Stimulated activated naive CD8-positive, alpha-beta T cell treated with anti-CD3 and anti-CD28 coated beads, Interleukin-15, amount 100 ng/mL, for 72 hours (primary cell): ENCODE measurements at regions not wholly inside any gene's neighbourhood (a gene's known extent, or its start where the extent isn't known, plus 50 kb on each side); places are given as distances from the start of the nearest gene placed in this dataset.

Source experiments
- ATAC-seq: fragments of 150-1000 bp; cut with Tn5 transposase; 2 replicates; pipeline ENCODE4 v1.10.0; 2021; ENCODE audit warnings: mild to moderate bottlenecking, moderate library complexity
- DNase-seq, 2 donors: peaks; one replicate each; pipeline ENCODE4 v3.0.0; 2021 to 2022
- H3K27ac Mint-ChIP-seq, 2 donors: one replicate each; pipeline ENCODE4 v1.8.0; 2022; ENCODE audit warnings: mild to moderate bottlenecking in 2 of 2, mixed read lengths in 2 of 2, moderate library complexity in 2 of 2
- H3K27me3 Mint-ChIP-seq: one replicate; pipeline ENCODE4 v1.8.0; 2022; ENCODE audit warnings: mixed read lengths
- H3K4me1 Mint-ChIP-seq: one replicate; pipeline ENCODE4 v1.8.0; 2022; ENCODE audit warnings: mild to moderate bottlenecking, mixed read lengths
- H3K4me3 Mint-ChIP-seq, 2 donors: one replicate each; pipeline ENCODE4 v1.8.0; 2022; ENCODE audit warnings: mild to moderate bottlenecking in 2 of 2, mixed read lengths in 2 of 2, moderate library complexity in 1 of 2
- H3K9me3 Mint-ChIP-seq, 2 donors: one replicate each; pipeline ENCODE4 v1.8.0; 2022; ENCODE audit warnings: mixed read lengths in 2 of 2

DNA sequence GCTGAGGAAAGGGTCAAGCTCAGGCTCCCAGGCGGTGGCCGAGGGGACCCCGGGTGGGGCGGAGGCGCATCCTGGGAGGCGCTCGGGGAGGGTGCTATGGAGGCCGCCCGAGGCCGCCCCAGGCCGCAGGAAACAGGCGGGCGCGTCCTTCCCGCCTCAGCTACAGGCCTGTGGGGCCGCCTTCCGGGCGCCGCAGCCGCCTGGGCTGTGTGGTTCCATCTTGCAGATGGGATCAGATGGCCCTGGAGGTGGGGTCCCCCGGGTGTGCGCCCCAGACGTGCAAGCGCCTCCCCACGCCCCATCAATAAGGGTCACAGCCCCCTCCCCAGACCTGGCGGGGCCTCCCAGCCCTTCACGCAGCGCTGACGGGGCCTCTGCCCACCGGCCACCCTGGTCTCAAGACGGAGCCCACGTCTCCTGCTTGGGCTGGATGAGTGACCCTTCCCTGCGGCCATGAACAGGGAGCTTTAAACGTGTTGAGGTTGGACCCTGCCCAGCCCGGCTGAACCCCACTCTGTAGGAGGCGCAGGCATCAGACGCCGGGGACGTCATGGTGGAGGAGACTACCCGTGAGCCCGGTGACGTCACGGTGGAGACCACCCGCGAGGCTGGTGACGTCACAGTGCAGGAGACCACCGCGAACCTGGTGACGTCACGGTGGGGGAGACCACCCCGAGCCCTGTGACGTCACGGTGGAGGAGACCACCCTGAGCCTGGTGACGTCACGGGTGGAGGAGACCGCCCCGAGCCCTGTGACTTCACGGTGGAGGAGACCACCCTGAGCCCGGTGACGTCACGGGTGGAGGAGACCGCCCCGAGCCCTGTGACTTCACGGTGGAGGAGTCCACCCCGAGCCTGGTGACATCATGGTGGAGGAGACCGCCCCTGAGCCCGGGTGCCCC, 267.0 kb downstream of the DLL1 start:
- ATAC-seq (peak; percentile 66), DNase-seq (no peak)
- Mint-ChIP-seq H3K27ac (peak overlapping the region in 1 of 2 donors; percentile 78), H3K9me3 (no peaks in the 10 kb centered on the region), H3K4me1 (no peaks in the 10 kb centered on the region), H3K4me3 (peak overlapping the region in 1 of 2 donors; percentile 48), H3K27me3 (peaks cover 18% of the 10 kb centered on the region)

GRCh38 chr6:170022827-170023619, 267.9 kb downstream of the DLL1 start:
- no peaks in the 10 kb centered on the region for H3K9me3 Mint-ChIP-seq
- peaks cover 25% of the 10 kb centered on the region for H3K27me3 Mint-ChIP-seq
- no peaks in the 10 kb centered on the region for H3K4me1 Mint-ChIP-seq
- ATAC-seq: peak; percentile 34
- peak in 1 of 2 donors; percentile 8 for DNase-seq
- H3K27ac Mint-ChIP-seq: peak overlapping the region in 1 of 2 donors; percentile 78
- H3K4me3 Mint-ChIP-seq: peak overlapping the region in 1 of 2 donors; percentile 48

GRCh38 chr6:170022291-170022722, 268.6 kb downstream of the DLL1 start:
- DNase-seq: no peak
- H3K27me3 Mint-ChIP-seq: peaks cover 32% of the 10 kb centered on the region
- H3K4me3 Mint-ChIP-seq: peak overlapping the region in 1 of 2 donors; percentile 30
- H3K9me3 Mint-ChIP-seq: no peaks in the 10 kb centered on the region
- no peak for ATAC-seq
- H3K27ac Mint-ChIP-seq: no peak overlapping the region
- no peaks in the 10 kb centered on the region for H3K4me1 Mint-ChIP-seq

GRCh38 chr6:170021579-170021978, 269.3 kb downstream of the DLL1 start:
- Mint-ChIP-seq H3K4me3 (peak overlapping the region in 1 of 2 donors; percentile 39), H3K27ac (no peak overlapping the region)
- no peak for ATAC-seq

DNA sequence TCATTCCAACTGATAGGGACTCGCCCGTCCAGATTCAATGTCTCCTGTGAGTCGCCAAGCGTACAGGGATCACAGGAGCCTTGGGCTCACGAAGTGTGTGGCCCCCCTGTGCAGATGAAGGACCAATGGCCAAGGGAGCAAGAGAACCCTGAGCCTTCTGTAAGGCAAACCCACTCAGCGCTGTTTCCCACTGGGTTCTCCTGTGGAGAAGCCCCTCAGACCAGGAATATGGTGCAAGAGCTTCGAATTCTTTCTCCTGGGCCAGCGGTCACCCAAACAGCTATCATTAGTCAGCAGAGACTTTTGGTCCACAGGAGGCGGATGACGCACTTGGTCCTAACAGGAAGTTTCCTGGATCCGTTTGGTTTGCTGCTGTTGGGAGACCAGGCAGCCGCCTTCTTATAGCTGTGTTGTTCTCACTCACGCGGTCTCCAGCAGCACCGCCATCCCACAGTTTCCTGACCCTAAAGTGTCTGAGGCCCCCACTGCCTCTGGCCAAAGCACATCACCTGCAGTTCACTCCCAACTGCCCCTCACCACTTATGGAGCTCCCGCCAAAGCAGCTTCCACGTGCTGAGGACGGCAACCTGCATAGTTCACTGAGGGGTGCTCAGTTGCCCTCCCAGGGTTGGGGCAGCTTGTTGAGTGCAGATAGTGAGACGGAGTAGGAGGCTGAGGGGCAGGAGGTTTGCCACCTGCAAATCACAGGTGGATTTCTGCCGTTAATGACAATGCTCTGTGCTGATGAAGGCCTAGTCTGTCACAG, 268.6 kb downstream of the ERMARD start:
- no peak overlapping the region for H3K4me3 Mint-ChIP-seq
- no peak for DNase-seq
- no peaks in the 10 kb centered on the region for H3K9me3 Mint-ChIP-seq
- peaks cover 41% of the 10 kb centered on the region for H3K27me3 Mint-ChIP-seq
- H3K27ac Mint-ChIP-seq: no peak overlapping the region
- ATAC-seq: no peak
- no peaks in the 10 kb centered on the region for H3K4me1 Mint-ChIP-seq

More at GRCh38 chr6:170021579-170021978, 269.3 kb downstream of the DLL1 start:
- H3K9me3 Mint-ChIP-seq: no peaks in the 10 kb centered on the region
- no peaks in the 10 kb centered on the region for H3K4me1 Mint-ChIP-seq
- H3K27me3 Mint-ChIP-seq: peaks cover 39% of the 10 kb centered on the region
- DNase-seq: no peak

DNA sequence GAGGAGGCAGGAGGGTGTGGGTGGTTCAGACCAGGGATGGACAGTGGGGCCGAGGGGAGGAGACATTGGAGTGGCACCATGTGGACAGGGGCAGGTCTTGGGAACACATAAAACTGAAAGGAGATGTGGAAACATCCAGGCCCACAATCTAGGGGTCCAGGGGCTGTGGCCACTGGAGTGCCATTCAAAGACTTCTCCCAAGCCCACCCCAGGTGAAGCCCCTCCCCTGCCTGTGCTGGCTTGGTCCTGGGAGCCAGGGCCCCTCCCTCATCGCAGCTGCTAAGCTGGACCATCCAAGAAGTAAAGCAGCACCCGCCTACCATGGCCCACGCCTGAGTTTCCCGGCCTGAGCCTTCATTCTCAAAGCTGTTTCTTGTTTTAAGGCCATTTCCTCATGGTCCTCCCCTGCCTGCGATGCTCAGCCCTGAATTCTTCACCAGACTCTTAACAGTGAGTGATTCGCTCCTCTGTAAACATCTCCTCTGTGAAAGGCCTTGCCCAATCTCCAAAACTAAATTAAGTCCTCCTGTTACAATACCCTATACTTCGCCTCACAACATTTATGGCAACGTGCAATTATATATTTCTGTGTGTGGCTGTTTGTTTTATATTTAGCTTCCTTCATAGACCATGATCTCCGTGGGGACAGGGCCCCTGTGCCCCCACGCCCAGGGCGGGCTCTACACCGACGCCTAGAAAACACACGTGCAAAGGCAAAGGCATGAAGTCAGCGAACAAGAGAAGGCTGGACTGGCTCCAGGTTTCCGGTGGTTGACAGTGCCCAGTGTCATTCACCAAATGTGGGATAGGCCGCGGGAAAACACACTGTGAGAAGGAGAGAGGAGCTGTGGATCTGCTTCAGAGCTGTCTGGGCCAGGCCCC, 267.8 kb downstream of the ERMARD start:
- H3K4me1 Mint-ChIP-seq: no peaks in the 10 kb centered on the region
- no peak overlapping the region for H3K27ac Mint-ChIP-seq
- DNase-seq (no peak), ATAC-seq (no peak)
- H3K27me3 Mint-ChIP-seq: peaks cover 48% of the 10 kb centered on the region
- H3K4me3 Mint-ChIP-seq: no peak overlapping the region
- H3K9me3 Mint-ChIP-seq: no peaks in the 10 kb centered on the region

DNA sequence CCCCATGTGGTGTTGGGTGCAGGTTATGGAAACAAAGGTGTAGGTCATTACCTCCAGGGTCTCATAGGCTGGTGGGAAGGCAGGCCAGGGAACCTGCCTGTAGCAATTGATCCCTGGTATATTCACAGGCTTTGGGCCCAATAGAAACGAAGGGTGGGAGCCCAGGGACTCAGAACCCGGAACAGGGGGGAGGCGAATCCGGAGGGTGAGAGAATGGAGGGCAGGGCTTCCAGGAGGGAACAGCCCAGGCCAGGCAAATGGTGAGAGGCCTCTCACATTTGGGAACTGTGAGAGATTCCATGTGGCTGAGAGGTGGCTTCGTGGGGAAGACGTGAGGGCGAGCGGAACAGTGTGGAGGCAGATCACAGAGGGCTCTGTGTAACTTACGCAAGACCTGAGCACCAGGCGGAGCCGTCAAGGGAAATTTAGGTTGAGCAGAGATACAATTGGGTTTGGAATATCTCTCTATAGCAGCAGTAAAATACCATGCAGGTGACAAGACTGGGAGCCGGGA, 267.1 kb downstream of the ERMARD start:
- no peaks in the 10 kb centered on the region for H3K9me3 Mint-ChIP-seq
- H3K4me3 Mint-ChIP-seq: no peak overlapping the region
- peak overlapping the region in 1 of 2 donors; percentile 84 for H3K27ac Mint-ChIP-seq
- ATAC-seq: no peak
- no peak for DNase-seq
- no peaks in the 10 kb centered on the region for H3K4me1 Mint-ChIP-seq
- peaks cover 55% of the 10 kb centered on the region for H3K27me3 Mint-ChIP-seq

DNA sequence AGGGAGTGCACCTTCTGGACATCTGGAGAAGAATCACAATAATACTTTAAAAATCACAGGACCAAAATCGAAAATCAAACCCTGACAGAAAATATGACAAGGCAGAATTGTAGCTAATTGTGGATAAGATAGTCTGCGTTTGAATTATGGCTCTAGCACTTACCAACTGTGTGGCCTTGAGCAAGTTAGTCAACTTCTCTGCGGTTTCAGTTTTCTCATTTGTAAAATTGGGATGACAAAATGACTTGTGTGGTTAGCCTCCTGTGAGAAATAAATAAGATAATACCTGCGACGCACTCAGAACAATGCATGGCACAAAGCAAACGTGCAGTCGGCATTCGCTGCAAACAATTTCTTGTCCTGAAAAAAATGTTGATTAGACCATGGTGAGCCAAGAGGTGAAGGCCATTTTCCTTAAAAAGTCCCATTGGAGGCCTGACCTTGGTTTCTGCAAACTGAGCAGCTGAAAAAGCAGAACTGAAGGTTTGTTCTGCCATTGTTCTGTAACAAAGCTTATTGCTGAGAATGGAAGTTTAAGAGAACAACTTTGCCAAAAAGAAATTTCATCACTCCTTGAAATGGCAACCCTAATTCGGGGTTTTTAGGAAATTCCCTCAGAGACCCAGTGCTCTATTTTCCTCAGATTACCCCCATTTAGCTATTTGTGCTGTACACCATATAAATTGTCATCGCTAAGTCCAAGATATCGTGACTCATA, 266.3 kb downstream of the ERMARD start:
- no peak overlapping the region for H3K4me3 Mint-ChIP-seq
- H3K27me3 Mint-ChIP-seq: peaks cover 57% of the 10 kb centered on the region
- H3K9me3 Mint-ChIP-seq: no peaks in the 10 kb centered on the region
- H3K4me1 Mint-ChIP-seq: no peaks in the 10 kb centered on the region
- ATAC-seq (no peak), DNase-seq (no peak)
- H3K27ac Mint-ChIP-seq: no peak overlapping the region

DNA sequence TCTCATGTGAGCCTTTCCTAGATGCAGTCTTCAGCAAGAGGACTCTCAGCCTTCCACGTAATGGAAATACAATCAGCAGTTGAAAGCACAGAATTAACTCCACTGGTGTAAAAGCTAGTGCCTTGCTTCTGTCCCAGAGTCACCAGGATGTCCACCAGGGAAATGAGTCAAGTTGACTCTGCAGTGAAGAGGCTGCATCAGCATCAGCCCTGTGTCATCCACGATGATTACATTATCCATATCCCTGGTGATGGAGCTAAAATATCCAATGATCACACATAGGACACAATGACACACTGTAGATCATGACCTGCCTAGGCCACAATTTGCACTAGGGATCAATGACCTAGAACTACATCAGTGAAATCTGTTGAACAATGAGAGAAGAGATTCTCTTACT, 262.4 kb downstream of the ERMARD start:
- DNase-seq: no peak
- no peak for ATAC-seq
- Mint-ChIP-seq H3K9me3 (no peaks in the 10 kb centered on the region), H3K27me3 (peaks cover 58% of the 10 kb centered on the region), H3K4me1 (no peaks in the 10 kb centered on the region), H3K27ac (no peak overlapping the region), H3K4me3 (no peak overlapping the region)

DNA sequence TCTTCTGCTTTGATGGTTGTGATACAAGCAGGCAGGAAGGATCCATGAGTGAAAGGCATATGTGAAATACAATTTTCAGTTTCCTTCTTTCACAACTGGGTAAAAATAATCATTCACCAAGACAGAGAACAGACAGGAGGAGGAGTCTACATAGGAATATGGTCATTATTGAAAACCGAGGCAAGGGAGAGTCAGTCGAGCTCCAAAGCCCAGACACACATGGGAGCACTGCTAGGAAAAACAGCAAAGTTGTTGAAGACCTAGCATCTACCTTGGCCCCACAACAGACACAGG, 260.6 kb downstream of the ERMARD start:
- Mint-ChIP-seq H3K27me3 (peaks cover 41% of the 10 kb centered on the region), H3K27ac (peak overlapping the region in 1 of 2 donors; percentile 42), H3K9me3 (no peaks in the 10 kb centered on the region), H3K4me3 (no peak overlapping the region), H3K4me1 (no peaks in the 10 kb centered on the region)
- ATAC-seq (no peak), DNase-seq (peak in 1 of 2 donors; percentile 4)

- Mint-ChIP-seq H3K27ac (no peak overlapping the region), H3K4me3 (no peak overlapping the region), H3K9me3 (no peaks in the 10 kb centered on the region), H3K27me3 (peaks cover 38% of the 10 kb centered on the region), H3K4me1 (no peaks in the 10 kb centered on the region)
- DNase-seq (no peak), ATAC-seq (no peak)
These were observed 260.0 kb downstream of the ERMARD start for GRCh38 chr6:170011204-170012036.

- DNase-seq: no peak
- ATAC-seq: no peak
- H3K9me3 Mint-ChIP-seq: peaks cover under 1% of the 10 kb centered on the region in 2 donors
- no peak overlapping the region for H3K27ac Mint-ChIP-seq
- peaks cover 38% of the 10 kb centered on the region for H3K27me3 Mint-ChIP-seq
- H3K4me1 Mint-ChIP-seq: peaks cover 3% of the 10 kb centered on the region
- no peak overlapping the region for H3K4me3 Mint-ChIP-seq
These were observed 259.3 kb downstream of the ERMARD start for GRCh38 chr6:170010665-170011203.

DNA sequence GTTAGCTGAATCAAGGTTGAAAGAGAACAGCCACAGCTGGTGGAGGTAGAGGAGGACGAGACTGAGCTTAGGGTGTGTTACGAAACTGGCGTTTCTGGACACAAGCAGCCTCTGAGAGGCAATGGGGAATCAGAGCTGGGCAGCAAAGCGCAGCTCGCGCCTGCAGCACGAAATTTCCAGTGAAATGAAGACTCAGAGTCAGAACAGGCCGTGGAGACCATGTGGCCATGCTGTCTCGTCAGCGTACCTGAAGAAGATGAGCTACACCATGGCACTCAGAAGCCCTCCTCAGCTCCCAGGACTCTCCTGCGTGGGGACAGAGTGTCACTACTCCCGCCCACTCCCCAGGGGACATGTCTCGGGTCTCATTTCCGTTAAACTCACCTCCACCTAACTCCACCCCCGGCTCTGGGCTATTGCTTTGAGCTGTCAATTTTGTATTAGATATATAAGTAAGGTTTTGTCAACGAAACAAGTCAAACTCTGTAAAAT, 256.9 kb downstream of the ERMARD start:
- Mint-ChIP-seq H3K27me3 (peaks cover 16% of the 10 kb centered on the region), H3K4me1 (peaks cover 12% of the 10 kb centered on the region), H3K27ac (peak overlapping the region in 1 of 2 donors; percentile 19), H3K9me3 (peaks cover 17 to 22% of the 10 kb centered on the region in 2 donors), H3K4me3 (no peak overlapping the region)
- DNase-seq: no peak
- no peak for ATAC-seq
